Activated B cell treated with CpG ODN at 0.5 μM for 24 hours (primary cell): ENCODE measurements at regions not wholly inside any gene's neighbourhood (a gene's known extent, or its start where the extent isn't known, plus 50 kb on each side); places are given as distances from the start of the nearest gene placed in this dataset.
"Not testable (repeated sequence)": the region's sequence is repeated elsewhere in the genome, so short reads cannot be mapped to it uniquely, and the experiment has no call there.

Experiments
- ATAC-seq: fragments of 200-7000 bp; cut with Tn5 transposase; one replicate; pipeline ENCODE4 v1.10.0; 2021; ENCODE audit warnings: low read depth, mild to moderate bottlenecking, moderate library complexity
- CTCF ChIA-PET: fragments of 350-600 bp; sonication (Branson Sonifier 250); formaldehyde crosslinking; loops from one replicate; lab custom pipeline; 2021; ENCODE audit warnings: antibody characterized with exemption; lab: Charles Lee
- POLR2A ChIA-PET: fragments of 350-600 bp; sonication (Branson Sonifier 250); formaldehyde crosslinking; loops from one replicate; lab custom pipeline; 2021; ENCODE audit warnings: antibody characterized with exemption; lab: Charles Lee
- DNase-seq: peaks from one replicate; pipeline ENCODE4 v3.0.0; 2022
- H3K27ac Mint-ChIP-seq: one replicate; pipeline ENCODE4 v1.8.0; 2020; ENCODE audit warnings: mixed read lengths
- H3K27me3 Mint-ChIP-seq: one replicate; pipeline ENCODE4 v1.8.0; 2021; ENCODE audit warnings: mixed read lengths
- H3K36me3 Mint-ChIP-seq: one replicate; pipeline ENCODE4 v1.8.0; 2021; ENCODE audit warnings: low read depth, mixed read lengths
- H3K4me1 Mint-ChIP-seq: one replicate; pipeline ENCODE4 v1.8.0; 2021; ENCODE audit warnings: mixed read lengths
- H3K4me3 Mint-ChIP-seq: one replicate; pipeline ENCODE4 v1.8.0; 2020; ENCODE audit warnings: mild to moderate bottlenecking, mixed read lengths
- H3K9me3 Mint-ChIP-seq: one replicate; pipeline ENCODE4 v1.8.0; 2020; ENCODE audit warnings: mixed read lengths
- intact Hi-C: fragments of 100-400 bp; cut with micrococcal nuclease; formaldehyde crosslinking; loops from one replicate; pipeline ENCODE4 v1.15.1; 2024
- TF ChIP-seq, protein P1 (sequence below): fragments of 200-600 bp; IDR thresholded peaks from one replicate; pipeline ENCODE4 v1.8.0; 2022; ENCODE audit warnings: antibody characterized with exemption, mild to moderate bottlenecking

DNA sequence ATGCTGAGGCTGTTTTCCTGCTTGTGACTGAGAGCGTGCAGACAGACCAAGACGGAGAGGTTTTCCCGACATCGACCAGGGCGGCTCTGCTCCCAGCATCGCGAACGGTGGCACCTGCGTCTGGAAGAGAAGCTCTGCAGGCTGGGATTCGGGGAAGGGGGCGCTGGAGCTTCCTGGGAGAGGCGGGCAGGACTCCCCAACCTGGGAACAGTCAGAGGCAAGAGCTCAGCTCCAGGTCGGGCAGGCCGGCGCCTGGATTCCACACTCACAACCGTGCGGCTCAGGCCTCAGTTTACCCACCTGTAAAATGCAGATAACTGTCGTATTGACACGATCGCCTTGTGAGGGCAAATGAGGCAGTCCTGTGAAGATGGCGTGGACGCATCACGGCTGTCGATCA is 332.6 kb downstream of the ADGRD1 start:
- H3K27me3 Mint-ChIP-seq, H3K36me3 Mint-ChIP-seq, H3K27ac Mint-ChIP-seq, H3K4me1 Mint-ChIP-seq, CTCF ChIA-PET, POLR2A ChIA-PET, intact Hi-C loops, H3K4me3 Mint-ChIP-seq, DNase-seq, H3K9me3 Mint-ChIP-seq, ATAC-seq: not testable (repeated sequence)

DNA sequence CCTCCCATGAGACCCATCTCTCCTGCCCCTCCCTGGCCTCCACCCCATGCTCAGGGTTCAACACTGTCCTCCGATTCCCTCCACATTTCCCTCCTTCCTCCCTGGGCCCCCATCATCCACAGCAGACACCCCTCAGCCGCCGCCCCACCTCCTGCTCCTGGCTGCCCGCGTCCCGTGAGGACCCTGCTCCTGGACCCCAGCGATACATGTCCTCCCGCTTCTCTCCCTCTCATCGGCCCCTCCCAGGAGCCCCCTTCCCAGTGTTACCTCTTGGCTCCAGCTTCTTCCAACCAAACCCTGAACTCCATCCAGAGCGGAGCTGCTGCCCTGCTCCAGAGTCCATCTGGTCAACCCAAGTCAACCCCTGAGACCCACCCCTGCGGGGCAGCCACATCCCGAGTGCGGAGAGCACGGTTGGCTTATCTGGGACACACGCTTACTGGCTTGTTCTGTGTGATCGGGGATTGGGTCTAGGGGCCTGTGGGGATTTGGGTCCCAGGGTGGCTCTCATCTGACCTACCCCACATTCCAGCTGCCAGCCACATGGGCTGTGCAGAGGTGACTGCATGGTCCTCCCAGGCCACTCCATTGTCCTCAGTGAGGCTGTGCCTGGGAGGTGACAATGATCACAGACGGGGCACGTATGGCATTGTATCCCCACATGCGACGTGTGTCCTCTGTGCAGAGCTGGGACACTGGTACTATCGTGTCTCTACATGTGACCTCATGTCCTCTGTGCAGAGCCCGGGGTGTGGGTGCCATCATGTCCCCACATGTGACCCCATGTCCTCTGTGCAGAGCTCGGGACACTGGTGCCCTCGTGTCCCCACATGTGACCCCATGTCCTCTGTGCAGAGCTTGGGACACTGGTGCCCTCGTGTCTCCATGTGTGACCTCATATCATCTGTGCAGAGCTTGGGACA is 333.6 kb downstream of the ADGRD1 start:
- no peaks in the 10 kb centered on the region for H3K4me1 Mint-ChIP-seq
- no peaks in the 10 kb centered on the region for H3K36me3 Mint-ChIP-seq
- ChIA-PET POLR2A (no interaction called here), CTCF (no interaction called here)
- no peak overlapping the region for H3K4me3 Mint-ChIP-seq
- H3K9me3 Mint-ChIP-seq, result peaks cover 2% of the 10 kb centered on the region
- no peak overlapping the region for H3K27ac Mint-ChIP-seq
- DNase-seq (no peak), ATAC-seq (no peak)
- intact Hi-C loops, result no loop called here
- no peaks in the 10 kb centered on the region for H3K27me3 Mint-ChIP-seq
- TF ChIP-seq, protein P1, sequence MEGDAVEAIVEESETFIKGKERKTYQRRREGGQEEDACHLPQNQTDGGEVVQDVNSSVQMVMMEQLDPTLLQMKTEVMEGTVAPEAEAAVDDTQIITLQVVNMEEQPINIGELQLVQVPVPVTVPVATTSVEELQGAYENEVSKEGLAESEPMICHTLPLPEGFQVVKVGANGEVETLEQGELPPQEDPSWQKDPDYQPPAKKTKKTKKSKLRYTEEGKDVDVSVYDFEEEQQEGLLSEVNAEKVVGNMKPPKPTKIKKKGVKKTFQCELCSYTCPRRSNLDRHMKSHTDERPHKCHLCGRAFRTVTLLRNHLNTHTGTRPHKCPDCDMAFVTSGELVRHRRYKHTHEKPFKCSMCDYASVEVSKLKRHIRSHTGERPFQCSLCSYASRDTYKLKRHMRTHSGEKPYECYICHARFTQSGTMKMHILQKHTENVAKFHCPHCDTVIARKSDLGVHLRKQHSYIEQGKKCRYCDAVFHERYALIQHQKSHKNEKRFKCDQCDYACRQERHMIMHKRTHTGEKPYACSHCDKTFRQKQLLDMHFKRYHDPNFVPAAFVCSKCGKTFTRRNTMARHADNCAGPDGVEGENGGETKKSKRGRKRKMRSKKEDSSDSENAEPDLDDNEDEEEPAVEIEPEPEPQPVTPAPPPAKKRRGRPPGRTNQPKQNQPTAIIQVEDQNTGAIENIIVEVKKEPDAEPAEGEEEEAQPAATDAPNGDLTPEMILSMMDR, result no peak

DNA sequence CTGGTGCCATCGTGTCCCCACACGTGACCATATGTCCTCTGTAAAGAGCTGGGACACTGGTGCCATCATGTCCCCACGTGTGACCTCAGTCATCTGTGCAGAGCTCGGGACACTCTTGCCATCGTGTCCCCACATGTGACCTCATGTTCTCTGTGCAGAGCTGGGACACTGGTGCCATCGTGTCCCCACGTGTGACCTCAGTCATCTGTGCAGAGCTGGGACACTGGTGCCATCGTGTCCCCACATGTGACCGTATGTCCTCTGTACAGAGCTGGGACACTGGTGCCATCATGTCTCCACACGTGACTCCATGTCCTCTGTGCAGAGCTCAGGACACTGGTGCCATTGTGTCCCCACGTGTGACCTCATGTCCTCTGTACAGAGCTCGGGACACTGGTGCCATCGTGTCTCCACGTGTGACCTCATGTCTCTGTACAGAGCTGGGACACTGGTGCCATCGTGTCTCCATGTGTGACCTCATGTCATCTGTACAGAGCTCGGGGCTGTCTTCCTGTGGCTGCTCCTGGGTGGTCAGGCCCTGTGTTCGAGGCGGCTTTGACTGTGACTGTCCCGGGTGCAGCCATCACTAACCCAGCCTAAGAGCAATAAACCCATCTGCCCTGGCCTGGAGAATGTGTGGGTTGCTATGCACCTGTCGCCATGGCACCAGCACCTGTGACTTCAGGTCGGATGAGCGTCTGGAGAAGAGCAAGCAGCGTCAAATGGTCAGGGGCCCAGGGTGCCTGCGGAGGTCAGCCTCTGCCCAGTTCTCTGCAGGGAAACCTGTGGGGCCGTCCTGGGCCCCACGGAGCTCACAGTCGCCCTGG is 334.4 kb downstream of the ADGRD1 start:
- H3K27ac Mint-ChIP-seq, result no peak overlapping the region
- ChIA-PET POLR2A (no interaction called here), CTCF (no interaction called here)
- H3K27me3 Mint-ChIP-seq, result no peaks in the 10 kb centered on the region
- TF ChIP-seq, protein P1, result no peak
- peaks cover 2% of the 10 kb centered on the region for H3K9me3 Mint-ChIP-seq
- no peak for DNase-seq
- ATAC-seq, result no peak
- H3K36me3 Mint-ChIP-seq, result no peaks in the 10 kb centered on the region
- H3K4me1 Mint-ChIP-seq, result no peaks in the 10 kb centered on the region
- H3K4me3 Mint-ChIP-seq, result no peak overlapping the region
- intact Hi-C loops, result no loop called here

DNA sequence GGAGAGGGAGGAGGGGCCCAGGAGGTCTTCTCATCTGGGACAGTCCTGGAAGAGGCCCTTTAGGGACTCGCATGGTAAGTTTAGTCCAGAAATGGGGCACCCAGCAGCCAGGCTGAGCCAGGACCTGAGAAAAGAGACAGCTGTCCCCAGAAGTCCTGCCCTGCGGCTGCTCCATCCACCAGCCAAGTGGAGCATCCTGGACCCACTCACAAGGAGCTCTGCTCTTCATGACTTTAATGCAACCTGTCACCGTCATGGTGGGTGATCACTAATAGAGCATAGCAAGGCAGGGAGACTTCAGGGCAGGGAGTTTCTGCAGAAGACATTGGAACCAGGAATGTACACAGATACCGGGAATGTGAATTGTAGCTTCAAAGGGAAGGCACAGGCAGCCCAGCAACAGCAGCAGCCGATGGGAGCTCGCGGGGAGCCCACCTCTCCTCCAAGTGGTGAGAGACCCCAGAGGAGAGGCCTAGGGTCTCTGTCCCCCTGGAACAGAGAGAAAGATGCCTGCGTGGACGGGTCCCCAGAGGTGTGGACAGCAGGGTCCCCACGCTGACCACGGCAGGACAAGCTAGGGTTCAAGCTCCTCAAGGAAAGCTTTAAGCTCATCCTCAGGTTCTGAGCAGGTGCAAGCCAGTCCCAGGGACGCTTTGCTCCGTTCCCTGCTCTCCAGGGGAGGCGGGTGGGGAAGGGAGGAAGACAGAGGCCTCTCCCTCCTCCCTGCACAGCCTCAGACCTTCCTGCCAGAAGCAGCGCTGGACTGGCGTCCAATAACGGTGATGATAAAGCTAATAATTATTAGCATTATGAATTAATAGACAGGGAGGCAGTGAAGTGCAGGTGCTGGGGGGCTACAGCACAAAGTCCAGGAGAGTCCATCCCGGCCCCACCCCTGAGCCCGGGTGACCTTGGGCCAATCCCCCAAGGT is 335.3 kb downstream of the ADGRD1 start:
- DNase-seq, H3K27ac Mint-ChIP-seq, H3K9me3 Mint-ChIP-seq, POLR2A ChIA-PET, CTCF ChIA-PET, intact Hi-C loops, H3K27me3 Mint-ChIP-seq, ATAC-seq, H3K4me3 Mint-ChIP-seq, H3K36me3 Mint-ChIP-seq, H3K4me1 Mint-ChIP-seq: not testable (repeated sequence)

DNA sequence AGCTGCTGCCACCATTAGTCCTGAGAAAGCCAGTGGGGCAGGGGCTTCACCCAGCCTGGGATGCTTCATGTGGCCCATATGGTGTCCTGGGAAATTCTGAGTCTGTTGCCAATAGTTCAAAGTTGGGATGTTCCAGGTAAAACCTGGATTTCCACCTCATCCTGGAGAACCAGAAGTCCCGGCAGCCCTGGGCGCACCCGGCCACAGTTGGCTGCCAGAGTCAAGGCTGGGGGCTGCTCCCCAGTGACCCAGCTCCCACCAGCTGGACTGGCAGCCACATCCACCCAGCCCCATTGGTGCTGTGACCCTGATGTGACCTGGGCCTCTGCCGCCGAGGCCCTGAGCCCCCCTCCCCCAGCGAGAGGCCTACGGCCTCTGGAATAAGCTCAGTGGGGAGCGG is 336.1 kb downstream of the ADGRD1 start:
- CTCF ChIA-PET, H3K27ac Mint-ChIP-seq, DNase-seq: not testable (repeated sequence)

DNA sequence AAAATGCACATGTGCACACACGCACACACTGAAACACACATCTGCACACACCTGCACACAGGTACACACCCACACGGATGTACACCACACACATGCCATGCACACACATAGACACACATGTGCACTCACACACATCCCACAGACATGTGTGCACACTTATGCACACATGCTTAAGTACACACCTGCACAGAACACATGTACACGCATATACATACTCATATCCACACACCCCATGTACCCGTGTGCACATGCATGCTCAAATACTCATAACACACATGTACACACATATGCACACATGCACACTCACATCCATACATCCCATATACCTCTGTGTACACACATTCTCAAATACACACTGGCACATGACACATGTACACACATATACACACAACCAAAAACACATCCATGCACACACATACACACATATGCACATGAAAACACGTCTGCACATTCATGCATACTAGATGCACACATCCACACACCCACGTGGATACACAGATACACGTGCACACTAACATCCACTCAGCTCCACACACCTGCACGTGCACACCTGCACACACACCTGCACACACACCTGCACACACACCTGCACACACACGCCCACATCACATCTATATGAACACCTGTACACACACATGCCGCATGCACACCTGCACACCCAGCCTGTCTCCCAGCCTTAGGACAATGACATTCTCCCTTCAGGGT is 336.7 kb downstream of the ADGRD1 start:
- no peaks in the 10 kb centered on the region for H3K36me3 Mint-ChIP-seq
- ChIA-PET CTCF (no interaction called here), POLR2A (no interaction called here)
- DNase-seq (no peak), ATAC-seq (no peak)
- no peaks in the 10 kb centered on the region for H3K4me1 Mint-ChIP-seq
- H3K4me3 Mint-ChIP-seq, result no peak overlapping the region
- intact Hi-C loops, result no loop called here
- peaks cover 2% of the 10 kb centered on the region for H3K9me3 Mint-ChIP-seq
- H3K27me3 Mint-ChIP-seq, result peaks cover 4% of the 10 kb centered on the region
- no peak overlapping the region for H3K27ac Mint-ChIP-seq
- TF ChIP-seq, protein P1, result no peak

More for the DNA sequence above, 336.1 kb downstream of the ADGRD1 start:
- H3K4me1 Mint-ChIP-seq, ATAC-seq, intact Hi-C loops, H3K36me3 Mint-ChIP-seq, H3K4me3 Mint-ChIP-seq, POLR2A ChIA-PET, H3K9me3 Mint-ChIP-seq, H3K27me3 Mint-ChIP-seq: not testable (repeated sequence)

DNA sequence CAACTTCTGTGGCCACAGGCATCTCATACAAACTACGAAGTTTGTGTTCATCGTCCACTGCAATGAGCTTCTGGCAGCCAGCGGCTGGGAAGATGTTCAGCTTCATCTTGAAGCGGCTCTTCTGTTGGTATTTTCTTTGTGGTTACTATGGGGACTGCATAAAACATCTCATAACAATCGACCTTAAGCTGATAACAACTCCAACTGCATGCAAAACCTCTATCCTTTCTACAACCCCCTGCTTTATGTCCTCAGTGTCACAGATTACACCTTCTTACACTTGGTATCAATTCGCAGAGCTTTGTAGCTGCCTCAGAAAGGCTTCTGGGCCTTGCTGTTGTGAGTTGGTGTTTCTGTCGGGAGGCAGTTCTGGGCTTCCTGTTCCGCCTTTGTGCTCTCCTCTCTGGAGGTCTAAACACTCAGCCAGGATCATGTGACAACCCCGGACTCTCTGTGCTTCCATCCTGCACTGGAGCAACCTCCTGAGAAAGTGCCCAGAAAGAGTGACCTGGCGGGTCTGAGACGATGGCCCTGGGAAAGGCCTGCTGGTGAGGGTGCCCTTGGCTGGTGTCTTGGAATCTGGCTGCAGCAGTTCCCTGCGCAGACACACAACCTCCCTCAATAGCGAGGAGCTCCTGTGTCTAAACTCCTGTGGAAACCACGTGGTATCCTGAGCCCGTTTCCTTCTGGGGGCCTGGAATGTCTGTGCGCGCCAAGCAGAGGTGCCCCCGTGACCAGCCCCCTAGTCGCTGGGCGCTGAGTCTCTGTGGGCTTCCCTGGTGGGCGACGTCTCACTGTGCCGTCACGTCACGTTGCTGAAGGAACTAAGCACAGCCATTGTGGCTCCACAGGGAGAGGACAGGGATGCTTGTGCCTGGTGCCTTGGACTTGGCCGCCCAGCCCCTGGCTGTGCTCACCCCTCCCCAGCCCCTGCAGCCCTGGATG is 339.6 kb downstream of the ADGRD1 start:
- CTCF ChIA-PET, H3K36me3 Mint-ChIP-seq, H3K9me3 Mint-ChIP-seq, intact Hi-C loops, H3K27ac Mint-ChIP-seq, H3K4me1 Mint-ChIP-seq, POLR2A ChIA-PET, H3K4me3 Mint-ChIP-seq, ATAC-seq, DNase-seq: not testable (repeated sequence)
- H3K27me3 Mint-ChIP-seq, result peaks cover 16% of the 10 kb centered on the region
